HG03457 (cell line): ENCODE measurements at regions not wholly inside any gene's neighbourhood (a gene's known extent, or its start where the extent isn't known, plus 50 kb on each side); places are given as distances from the start of the nearest gene placed in this dataset.

Source experiments
- ATAC-seq: cut with Tn5 transposase; IDR thresholded peaks from one replicate; pipeline ENCODE4 v1.9.1; 2021; ENCODE audit warnings: moderate number of reproducible peaks; ENCODE audit not compliant: unreplicated experiment

GRCh38 chr5:61777292-61777691, 445.2 kb downstream of the ZSWIM6 start:
- ATAC-seq: no peak

DNA sequence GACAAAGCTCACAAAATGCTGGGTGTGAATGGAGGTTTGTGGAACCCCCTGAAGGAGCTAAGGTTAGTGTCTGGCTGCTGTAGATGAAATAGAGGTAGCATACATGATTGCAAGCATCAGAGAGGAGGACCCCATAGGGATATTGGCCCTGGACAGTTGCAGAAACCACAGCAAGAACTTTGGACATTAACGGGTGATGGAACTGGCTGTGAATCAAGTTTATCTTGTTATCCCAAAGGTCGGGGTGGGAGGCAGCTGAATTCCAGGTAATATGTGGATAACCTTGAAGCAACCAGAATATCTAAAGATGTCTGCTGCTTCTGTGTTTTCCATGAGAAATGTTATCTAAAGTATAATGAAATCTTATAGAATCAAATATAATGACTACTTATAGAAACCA, 447.7 kb downstream of the ZSWIM6 start:
- no peak for ATAC-seq

GRCh38 chr5:61783481-61783880, 451.4 kb downstream of the ZSWIM6 start:
- no peak for ATAC-seq

DNA sequence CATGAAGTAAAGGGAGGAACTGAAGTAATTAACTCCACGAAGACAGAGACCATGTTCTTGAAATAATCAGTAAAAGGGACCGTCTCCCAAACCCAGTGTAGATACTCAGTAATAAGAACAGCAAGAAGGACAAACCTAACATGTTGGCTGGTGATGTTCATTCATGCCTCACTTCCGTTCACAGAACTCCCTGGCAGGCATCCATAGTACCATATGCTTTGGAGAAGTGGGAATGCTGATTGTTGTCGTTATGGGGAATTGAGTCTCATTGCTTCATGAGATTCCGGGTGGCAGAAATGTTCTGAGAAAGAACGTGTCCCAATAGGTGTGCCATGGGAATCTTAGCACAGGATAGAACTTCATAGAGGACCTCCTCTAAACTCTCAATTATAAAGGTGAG, 452.3 kb downstream of the ZSWIM6 start:
- no peak for ATAC-seq

DNA sequence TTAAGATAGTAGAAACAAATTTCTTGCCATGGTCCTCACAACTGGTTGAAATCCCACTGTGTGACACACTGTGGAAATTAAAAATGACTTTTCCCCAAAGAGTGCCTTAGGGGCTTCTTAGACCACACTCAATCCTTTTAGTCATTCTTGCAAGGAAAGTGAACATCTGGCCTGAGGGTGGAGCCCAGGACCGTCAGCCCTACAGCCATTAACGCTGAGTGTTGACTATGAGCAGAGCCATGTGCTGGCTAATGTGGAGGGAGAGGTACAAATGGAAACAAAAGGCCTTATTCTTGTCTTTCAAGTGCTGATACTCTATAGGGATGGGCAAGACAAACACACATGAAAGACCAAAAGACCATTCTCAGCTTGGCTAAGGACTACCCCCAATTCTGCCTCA, 456.5 kb downstream of the ZSWIM6 start:
- no peak for ATAC-seq

- no peak for ATAC-seq
Observed at GRCh38 chr5:61790007-61790406, 457.9 kb downstream of the ZSWIM6 start.

- no peak for ATAC-seq
Observed at GRCh38 chr5:61790678-61791077, 458.6 kb downstream of the ZSWIM6 start.

- no peak for ATAC-seq
Observed at GRCh38 chr5:61796773-61797172, 464.7 kb downstream of the ZSWIM6 start.

DNA sequence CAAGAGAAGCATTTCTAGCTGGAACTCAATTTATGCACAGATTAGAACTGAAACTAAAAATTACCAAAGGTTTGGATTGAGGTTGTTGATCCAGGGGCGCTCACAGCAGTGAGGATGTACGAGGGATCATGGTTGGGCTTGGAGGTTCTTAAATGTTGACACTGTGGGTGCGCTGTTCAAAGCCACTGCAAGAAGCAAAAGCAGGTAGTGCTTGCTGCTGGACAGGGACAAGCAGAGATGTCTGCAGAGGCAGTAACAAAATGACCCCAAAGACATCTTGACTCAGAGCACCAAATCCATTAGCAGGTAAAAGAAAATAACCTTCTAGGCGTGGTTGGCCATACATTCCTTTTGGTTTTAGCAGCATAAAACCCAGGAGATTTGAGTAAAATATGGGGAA, 468.4 kb downstream of the ZSWIM6 start:
- no peak for ATAC-seq

DNA sequence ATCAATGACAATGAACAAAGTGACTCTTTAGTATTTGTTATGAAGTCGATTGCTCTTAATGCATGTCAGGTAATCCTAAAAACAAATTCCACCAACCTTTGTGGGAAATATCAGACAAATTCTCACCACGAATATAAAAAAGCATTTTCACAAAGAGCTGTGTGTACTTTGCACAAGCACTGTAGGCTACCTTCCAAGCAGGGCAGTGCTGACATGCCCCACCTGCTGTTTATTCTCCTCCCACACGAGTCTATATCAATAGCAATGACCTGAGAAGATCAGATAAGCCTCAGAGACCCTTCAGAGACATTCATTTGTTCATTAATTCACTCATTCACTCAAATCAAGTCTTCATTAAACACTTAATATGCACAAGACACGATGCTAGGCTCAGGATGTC, 469.1 kb downstream of the ZSWIM6 start:
- no peak for ATAC-seq

DNA sequence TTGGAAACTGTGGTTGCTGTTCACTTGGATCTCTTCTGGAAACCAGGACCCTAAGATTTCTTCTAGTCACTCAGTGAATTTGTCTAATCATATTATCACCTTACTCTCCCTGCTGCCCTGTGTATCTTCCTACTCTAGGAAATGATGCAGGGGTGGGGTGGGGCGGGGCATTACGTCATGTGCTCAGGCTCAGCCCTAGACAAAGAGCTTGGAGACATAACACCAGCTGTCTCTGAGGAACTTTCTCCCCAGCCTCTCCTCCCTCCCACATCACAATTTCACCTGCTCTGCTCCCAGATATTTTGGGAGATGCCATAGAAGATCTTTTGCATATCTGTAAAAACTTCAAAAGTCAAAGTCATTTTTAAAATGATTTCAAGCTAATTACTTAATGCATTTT, 470.4 kb downstream of the ZSWIM6 start:
- no peak for ATAC-seq

GRCh38 chr5:61805101-61805500, 473.0 kb downstream of the ZSWIM6 start:
- no peak for ATAC-seq

- ATAC-seq: no peak
Observed at GRCh38 chr5:61806491-61807020, 474.5 kb downstream of the ZSWIM6 start.

DNA sequence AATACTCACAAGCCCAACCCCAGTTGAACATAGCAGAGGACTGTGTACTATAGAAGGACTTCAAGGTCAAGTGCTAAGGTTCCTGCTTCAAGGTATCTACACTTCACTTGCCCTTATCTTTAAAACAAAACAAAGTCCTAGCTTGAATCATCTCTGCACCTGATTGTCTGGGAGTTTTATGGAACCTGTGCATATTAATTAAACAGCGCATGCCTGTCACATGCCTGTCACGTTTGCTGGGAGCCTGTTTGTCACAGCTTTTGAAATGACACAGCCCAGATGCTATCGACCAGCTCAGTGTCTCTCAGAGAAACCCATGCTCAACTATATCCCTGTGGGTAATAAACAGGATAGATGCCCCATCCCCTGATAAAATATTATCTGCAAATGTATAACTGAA, 476.0 kb downstream of the ZSWIM6 start:
- ATAC-seq: no peak

GRCh38 chr5:61808909-61809308, 476.9 kb downstream of the ZSWIM6 start:
- ATAC-seq: no peak

- ATAC-seq: no peak
Observed at GRCh38 chr5:61809651-61810050, 477.6 kb downstream of the ZSWIM6 start.

GRCh38 chr5:61811052-61811451, 479.0 kb downstream of the ZSWIM6 start:
- ATAC-seq: no peak

DNA sequence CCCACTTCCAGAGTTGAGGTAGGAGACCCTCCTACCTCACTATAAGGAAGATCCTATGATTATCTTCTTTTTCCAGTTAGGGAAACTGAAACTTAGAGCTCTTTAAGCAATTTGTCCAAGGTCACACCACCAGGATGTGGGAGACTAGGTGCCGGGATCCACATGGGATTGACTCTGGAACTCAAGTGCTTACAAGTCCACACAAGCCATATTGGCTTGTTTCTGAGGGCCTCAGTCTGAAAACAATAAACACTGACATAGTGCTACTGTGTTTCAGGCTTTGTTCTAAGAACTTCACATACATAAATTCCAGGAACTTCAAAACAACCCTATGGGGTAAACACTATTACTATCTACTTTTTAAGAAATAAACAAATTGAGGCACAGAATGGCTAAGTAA, 481.3 kb downstream of the ZSWIM6 start:
- no peak for ATAC-seq

DNA sequence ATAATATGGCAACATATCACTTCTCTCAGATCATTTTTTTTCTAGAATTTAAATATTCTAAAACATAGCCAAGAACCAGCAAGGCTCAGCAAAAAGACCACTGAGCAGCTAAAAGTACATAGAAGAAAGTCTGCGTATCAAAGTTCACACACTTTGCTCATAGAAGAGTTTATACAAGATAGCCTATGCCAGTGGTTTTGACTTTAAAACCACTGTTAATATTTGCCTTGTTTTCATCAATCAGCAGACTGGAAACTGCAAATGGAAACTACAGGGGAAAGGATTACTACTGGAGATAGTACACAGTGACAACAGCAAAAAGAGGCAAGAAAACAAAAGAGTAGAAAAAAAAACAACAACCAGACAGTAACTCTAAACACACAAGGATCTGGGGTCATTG, 483.3 kb downstream of the ZSWIM6 start:
- ATAC-seq: no peak

- no peak for ATAC-seq
Observed at GRCh38 chr5:61816146-61816545, 484.1 kb downstream of the ZSWIM6 start.

DNA sequence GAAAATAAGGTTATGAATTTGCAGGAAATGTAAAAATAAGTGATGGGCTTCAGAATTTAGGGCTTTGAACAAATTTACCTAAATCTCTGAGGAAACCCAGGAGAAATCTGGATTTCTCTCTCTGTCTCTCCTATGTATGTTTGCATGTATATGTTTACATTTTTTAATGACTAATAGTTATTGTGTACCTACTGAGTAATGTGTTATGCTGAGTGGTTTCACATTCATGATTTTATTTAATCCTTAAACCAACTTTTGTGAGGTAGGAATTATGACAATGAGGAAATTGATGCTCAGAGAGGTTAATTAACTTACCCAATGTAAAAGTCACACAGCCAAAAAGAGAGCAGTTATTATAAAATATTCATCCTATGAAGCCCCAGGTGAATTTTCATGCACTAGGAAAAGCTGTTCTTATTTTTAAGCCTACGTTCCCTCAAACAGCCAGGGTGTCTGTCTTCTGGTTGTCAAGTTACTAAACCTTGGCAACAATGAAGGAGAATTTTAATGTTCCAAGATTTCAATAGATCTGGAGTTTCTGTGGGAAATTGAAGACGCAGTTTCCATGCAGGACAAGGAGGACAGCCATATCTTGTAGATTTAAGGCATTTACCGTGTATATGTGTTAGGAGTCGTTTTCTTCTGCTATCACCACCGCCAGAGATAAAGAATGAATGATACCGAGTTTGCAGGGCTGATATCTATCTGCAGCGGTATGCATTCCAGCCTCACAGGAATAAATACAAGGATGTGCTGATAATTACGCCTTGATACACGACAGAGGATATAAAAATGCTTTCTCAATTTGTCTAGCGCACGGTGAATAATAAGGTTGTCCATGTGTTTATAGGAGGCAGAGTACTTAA, 484.8 kb downstream of the ZSWIM6 start:
- ATAC-seq: no peak

GRCh38 chr5:61817472-61818326, 485.6 kb downstream of the ZSWIM6 start:
- no peak for ATAC-seq
